Stimulated activated CD4-positive, alpha-beta T cell treated with anti-CD3 and anti-CD28 coated beads, Interleukin-1b, Interleukin-23, amount 100 ng/mL, for 24 hours (primary cell): ENCODE measurements at regions not wholly inside any gene's neighbourhood (a gene's known extent, or its start where the extent isn't known, plus 50 kb on each side); places are given as distances from the start of the nearest gene placed in this dataset.
"Not testable (repeated sequence)": the region's sequence is repeated elsewhere in the genome, so short reads cannot be mapped to it uniquely, and the experiment has no call there.

ENCODE experiments used
- DNase-seq, 4 experiments: peaks; one replicate each; pipeline ENCODE4 v3.0.0-alpha.2; 2020; ENCODE audit warnings: low read depth in 4 of 4, low spot score in 1 of 4

GRCh38 chr4:123624959-123625358 is 228.4 kb downstream of the SPRY1 start:
- DNase-seq = no peak

DNA sequence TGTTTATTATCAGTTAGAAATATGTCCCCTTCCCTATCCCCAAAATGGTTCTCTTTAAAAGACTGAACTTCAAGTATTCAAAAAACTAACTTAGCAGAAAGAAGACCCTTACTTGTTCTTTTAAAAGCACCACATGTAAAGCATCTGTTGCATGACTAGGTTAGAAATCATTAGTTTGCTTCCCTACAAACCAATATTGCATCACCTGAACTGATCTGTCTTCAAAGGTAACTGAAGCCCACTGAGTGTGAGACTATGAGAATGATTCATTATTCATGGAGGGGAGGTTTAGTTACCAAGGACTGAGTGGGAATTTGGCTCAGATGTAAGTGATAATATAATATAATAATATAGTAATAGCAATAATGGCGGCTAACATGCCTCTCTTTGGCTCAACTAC is 231.7 kb downstream of the SPRY1 start:
- no peak for DNase-seq

DNA sequence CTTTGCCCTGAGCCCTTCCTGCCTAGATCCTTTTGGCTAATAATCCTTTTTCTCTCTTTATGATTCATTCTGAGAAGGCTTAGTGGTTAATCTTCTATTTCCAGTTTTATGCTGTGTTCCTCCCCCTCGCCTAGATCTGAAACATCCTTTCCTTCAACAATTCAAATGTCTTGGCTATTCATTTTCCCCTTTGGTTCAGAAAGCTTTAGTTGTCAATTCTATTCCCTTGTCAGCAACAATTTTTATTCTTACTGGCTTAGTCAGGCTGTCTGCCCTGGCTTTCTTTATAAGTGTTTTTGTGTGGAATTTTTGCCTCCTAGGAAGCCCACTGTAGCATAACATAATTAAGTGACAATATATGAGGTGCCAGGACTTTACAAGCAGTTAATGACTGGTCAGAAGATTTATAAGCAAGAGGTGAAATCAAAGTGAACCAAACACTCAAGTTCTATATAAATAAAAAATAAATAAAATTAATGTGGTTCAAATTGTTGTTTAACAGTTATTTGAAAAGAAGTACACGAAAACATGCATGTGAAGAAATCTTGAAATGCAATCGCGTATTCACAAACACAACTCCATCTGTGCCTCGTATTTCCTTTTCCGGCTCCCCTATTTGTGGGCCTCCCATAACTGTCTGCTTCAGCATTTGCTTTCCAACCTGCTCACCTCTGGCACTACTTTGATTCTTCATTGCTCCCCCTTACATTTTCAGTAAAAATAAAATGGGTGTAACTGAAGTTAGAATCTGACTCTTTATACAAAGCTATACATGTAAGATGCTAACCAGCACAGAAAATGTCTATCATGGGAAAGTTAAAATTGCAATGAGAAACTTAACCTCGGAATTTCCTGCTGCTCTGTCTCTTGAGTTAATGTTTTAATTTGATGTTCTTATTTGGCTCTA is 235.4 kb downstream of the SPRY1 start:
- no peak for DNase-seq

- no peak for DNase-seq
Measured at GRCh38 chr4:123632693-123633030, 236.1 kb downstream of the SPRY1 start.

DNA sequence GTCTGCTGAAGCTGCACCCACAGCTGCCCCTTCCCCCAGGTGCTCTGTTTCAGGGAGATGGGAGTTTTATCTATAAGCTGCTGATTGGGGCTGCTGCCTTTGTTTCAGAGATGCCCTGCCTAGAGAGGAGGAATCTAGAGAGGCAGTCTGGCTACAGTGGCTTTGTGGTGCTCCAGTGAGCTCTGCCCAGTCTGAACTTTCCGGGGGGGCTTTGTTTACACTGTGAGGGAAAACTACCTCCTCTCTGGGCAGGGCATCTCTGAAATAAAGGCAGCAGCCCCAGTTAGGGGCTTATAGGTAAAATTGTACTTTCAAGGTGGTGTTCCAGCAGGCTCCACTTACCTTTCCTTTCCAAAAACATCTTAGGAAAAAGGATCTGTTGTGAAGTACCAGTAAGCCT is 242.2 kb downstream of the SPRY1 start:
- no peak for DNase-seq

DNA sequence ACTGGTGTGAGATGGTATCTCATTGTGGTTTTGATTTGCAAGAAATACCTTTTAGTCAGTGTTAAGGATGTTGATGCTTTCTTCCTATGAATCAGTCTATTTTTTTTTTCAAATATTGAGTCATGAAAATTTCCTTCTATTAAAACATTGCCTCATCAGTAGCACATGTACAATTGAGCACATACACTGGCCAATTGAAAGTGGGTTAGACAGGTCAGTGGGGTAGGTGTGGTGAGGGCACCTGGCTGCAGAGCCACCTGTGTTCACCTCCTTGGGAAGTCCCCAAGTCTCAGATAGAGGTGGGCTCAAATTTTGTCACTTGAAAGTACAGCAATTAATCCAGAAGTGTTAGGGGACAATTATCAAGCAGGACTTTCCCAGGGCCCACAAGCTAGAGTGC is 243.7 kb downstream of the SPRY1 start:
- DNase-seq = no peak

DNA sequence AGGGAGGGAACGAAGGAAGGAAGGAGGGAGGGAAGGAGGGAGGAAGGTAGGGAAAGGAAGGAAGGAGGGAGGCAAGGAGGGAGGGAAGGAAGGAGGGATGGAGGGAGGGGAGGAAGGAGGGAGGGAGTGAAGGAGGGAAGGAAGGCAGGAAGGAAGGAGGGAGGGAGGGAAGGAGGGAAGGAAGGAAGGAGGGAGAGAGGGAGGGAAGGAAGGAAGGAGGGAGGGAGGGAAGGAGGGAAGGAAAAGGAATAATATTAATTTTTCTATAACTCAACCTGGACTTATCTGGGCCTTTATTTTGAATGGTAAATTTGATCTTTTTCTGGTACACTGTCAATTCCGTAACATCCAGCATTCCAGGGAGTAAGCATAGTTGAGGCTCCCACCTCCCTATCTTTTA is 244.2 kb downstream of the SPRY1 start:
- DNase-seq = no peak

- DNase-seq = no peak
Measured at GRCh38 chr4:123643691-123644090, 247.1 kb downstream of the SPRY1 start.

GRCh38 chr4:123649250-123649644 is 252.7 kb downstream of the SPRY1 start:
- no peak for DNase-seq

GRCh38 chr4:123649645-123650391 is 253.2 kb downstream of the SPRY1 start:
- DNase-seq = no peak

- no peak for DNase-seq
Measured at GRCh38 chr4:123651066-123651465, 254.5 kb downstream of the SPRY1 start.

GRCh38 chr4:123651536-123652180 is 255.1 kb downstream of the SPRY1 start:
- no peak for DNase-seq

DNA sequence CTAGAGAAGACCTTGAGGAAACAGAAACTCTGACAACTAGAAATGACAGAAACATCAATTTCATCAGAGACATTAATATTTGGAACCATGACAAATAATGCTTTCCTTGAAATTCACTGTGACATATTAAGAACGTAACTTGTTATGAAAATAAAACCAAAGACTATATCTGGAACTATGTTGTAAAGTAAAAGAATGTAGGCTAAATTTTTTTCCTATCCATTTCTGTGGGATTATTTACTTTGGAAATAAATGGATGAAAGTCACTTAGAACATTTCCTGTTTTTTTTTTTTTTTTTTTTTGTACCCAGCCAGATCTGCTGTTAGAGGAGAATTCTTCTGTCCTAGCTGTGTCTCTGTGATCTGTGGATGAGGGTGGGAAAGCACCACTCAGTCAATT is 255.9 kb downstream of the SPRY1 start:
- DNase-seq = no peak

GRCh38 chr4:123653236-123653635 is 256.6 kb downstream of the SPRY1 start:
- DNase-seq = no peak

DNA sequence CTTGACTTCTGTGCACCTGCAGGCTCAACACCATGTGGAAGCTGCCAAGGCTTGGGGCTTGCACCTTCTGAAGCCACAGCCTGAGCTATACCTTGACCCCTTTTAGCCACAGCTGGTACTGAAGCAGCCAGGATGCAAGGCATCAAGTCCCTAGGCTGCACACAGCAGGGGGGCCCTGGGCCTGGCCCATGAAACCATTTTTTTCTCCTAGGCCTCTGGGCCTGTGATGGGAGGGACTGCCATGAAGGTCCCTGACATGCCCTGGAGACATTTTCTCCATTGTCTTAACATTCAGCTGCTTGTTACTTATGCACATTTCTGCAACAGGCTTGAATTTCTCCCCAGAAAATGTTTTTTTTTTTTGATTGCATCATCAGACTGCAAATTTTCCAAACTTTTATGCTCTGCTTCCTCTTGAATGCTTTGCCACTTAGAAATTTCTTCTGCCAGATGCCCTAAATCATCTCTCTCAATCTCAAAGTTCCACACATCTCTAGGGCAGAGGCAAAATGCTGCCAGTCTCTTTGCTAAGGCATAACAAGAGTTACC is 260.2 kb downstream of the SPRY1 start:
- not testable (repeated sequence) for DNase-seq

DNA sequence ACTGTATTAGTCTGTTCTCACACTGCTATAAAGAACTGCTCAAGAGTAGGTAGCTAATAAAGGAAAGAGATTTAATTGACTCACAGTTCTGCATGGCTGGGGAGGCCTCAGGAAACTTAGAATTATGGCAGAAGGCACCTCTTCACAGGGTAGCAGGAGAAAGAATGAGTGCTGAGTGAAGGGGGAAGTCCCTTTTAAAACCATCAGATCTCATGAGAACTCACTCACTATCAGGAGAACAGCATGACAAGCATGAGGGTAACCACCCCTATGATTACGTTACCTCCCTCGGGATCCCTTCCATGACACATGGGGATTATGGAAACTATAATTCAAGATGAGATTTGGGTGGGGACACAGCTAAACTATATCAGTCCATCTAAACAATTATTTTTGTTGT is 261.0 kb downstream of the SPRY1 start:
- DNase-seq = not testable (repeated sequence)

- DNase-seq = no peak
Measured at GRCh38 chr4:123659262-123659661, 262.7 kb downstream of the SPRY1 start.

DNA sequence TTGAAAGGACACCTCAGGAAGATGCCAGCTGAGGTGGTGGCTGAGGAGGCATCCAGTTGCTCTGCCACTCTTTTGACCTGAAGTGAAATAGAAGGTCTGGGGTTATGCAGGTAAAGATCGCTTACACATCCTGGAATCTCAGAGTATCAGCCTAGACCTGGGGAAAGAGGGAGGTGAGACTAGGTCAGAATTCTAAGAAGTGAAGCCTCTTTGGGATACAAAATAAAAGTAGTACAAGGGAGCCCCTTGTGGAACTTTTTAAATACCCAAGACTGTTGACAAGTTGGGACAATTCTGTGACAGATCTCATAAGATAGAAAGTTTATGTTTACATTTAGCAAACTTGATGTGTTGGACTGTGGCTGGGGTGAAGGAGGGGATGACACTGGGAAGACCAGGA is 263.1 kb downstream of the SPRY1 start:
- DNase-seq = no peak

- DNase-seq = no peak
Measured at GRCh38 chr4:123661080-123661737, 264.6 kb downstream of the SPRY1 start.

GRCh38 chr4:123662827-123663226 is 266.2 kb downstream of the SPRY1 start:
- DNase-seq = no peak

DNA sequence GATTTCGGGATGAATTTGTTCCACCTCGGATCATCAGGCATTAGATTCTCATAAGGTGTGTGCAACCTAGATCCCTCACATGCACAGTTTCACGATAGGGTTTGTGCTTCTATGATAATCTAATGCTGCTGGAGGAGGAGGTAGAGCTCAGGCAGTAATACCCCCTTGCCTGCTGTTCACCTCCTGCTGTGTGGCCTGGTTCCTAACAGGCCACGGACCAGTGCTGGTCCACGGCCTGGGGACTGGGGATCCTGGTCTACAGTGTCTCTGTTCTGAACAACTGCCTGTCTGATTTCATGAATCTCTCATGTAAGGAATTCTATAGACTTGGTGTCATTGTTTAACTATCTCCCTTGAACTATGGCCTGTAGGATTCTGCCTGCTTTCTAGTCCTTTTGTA is 269.9 kb downstream of the SPRY1 start:
- no peak for DNase-seq
